Neural progenitor cell (in vitro differentiated cells): ENCODE measurements at regions not wholly inside any gene's neighbourhood (a gene's known extent, or its start where the extent isn't known, plus 50 kb on each side); places are given as distances from the start of the nearest gene placed in this dataset.

ENCODE experiments used
- DNase-seq: peaks from one replicate; pipeline ENCODE4 v3.0.0-alpha.2; 2016; ENCODE audit warnings: low spot score
- H2AFZ ChIP-seq: fragments of 200-600 bp; sonication (generic); replicated peaks from 2 replicates; pipeline ENCODE4 v1.6.1; 2016; ENCODE audit warnings: antibody characterized with exemption
- H3F3A ChIP-seq: fragments of 200-600 bp; sonication (generic); 2 replicates; pipeline ENCODE4 v1.6.1; 2016; ENCODE audit warnings: antibody characterized with exemption, low read depth
- H3K27ac ChIP-seq: fragments of 200-600 bp; sonication (generic); 2 replicates; pipeline ENCODE4 v1.5.1; 2016; ENCODE audit warnings: mild to moderate bottlenecking
- H3K27me3 ChIP-seq: fragments of 200-600 bp; sonication (generic); 2 replicates; pipeline ENCODE4 v1.6.1; 2016; ENCODE audit warnings: mild to moderate bottlenecking, moderate library complexity
- H3K36me3 ChIP-seq: fragments of 200-600 bp; sonication (generic); 2 replicates; pipeline ENCODE4 v1.5.1; 2016
- H3K4me1 ChIP-seq: fragments of 200-600 bp; sonication (generic); 2 replicates; pipeline ENCODE4 v1.6.1; 2016; ENCODE audit warnings: mixed run types
- H3K4me2 ChIP-seq: fragments of 200-600 bp; sonication (generic); 2 replicates; pipeline ENCODE4 v1.6.1; 2016
- H3K4me3 ChIP-seq: fragments of 200-600 bp; sonication (generic); 2 replicates; pipeline ENCODE4 v1.5.1; 2016
- H3K79me2 ChIP-seq: fragments of 200-600 bp; sonication (generic); 2 replicates; pipeline ENCODE4 v1.6.1; 2016; ENCODE audit warnings: low read depth
- H3K9ac ChIP-seq: fragments of 200-600 bp; sonication (generic); 2 replicates; pipeline ENCODE4 v1.6.1; 2016
- H3K9me3 ChIP-seq: fragments of 200-600 bp; sonication (generic); 2 replicates; pipeline ENCODE4 v1.5.1; 2016; ENCODE audit warnings: low read depth
- H4K20me1 ChIP-seq: fragments of 200-600 bp; sonication (generic); 2 replicates; pipeline ENCODE4 v1.6.1; 2016; ENCODE audit warnings: low read depth
- H3K27ac Mint-ChIP-seq: 3 replicates; pipeline ENCODE4 v1.8.0; 2021; ENCODE audit warnings: mixed read lengths
- H3K27me3 Mint-ChIP-seq: 2 replicates; pipeline ENCODE4 v1.8.0; 2022; ENCODE audit warnings: low read depth, mild to moderate bottlenecking, inconsistent platforms, moderate library complexity, mixed read lengths; ENCODE audit not compliant: insufficient read depth
- H3K36me3 Mint-ChIP-seq: 3 replicates; pipeline ENCODE4 v1.8.0; 2021; ENCODE audit warnings: mixed read lengths
- H3K4me1 Mint-ChIP-seq: 3 replicates; pipeline ENCODE4 v1.8.0; 2021; ENCODE audit warnings: mixed read lengths
- H3K4me3 Mint-ChIP-seq: 3 replicates; pipeline ENCODE4 v1.8.0; 2021; ENCODE audit warnings: mild to moderate bottlenecking, moderate library complexity, mixed read lengths
- H3K9me3 Mint-ChIP-seq: 3 replicates; pipeline ENCODE4 v1.8.0; 2020; ENCODE audit warnings: mixed read lengths
- CTCF ChIP-seq: fragments of 200-600 bp; sonication (generic); IDR thresholded peaks from 2 replicates; pipeline ENCODE4 v1.5.1; 2017; ENCODE audit warnings: antibody characterized with exemption, mild to moderate bottlenecking
- EZH2 ChIP-seq: fragments of 200-600 bp; sonication (generic); IDR thresholded peaks from 2 replicates; pipeline ENCODE4 v1.6.1; 2017; ENCODE audit warnings: antibody characterized with exemption, mild to moderate bottlenecking, moderate library complexity
- EZH2phosphoT487 ChIP-seq: fragments of 200-600 bp; sonication (generic); IDR thresholded peaks from 2 replicates; pipeline ENCODE4 v1.6.1; 2017; ENCODE audit warnings: antibody characterized with exemption

GRCh38 chr4:67160394-67160793 is 384.9 kb downstream of the CENPC start:
- Histone ChIP-seq H3F3A (no peaks in the 10 kb centered on the region), H3K27me3 (no peaks in the 10 kb centered on the region), H4K20me1 (no peaks in the 10 kb centered on the region), H3K36me3 (no peaks in the 10 kb centered on the region), H3K9ac (no peak overlapping the region), H3K9me3 (no peaks in the 10 kb centered on the region), H3K79me2 (no peaks in the 10 kb centered on the region), H3K4me3 (no peak overlapping the region), H2AFZ (no peak overlapping the region), H3K27ac (no peak overlapping the region), H3K4me2 (no peak overlapping the region), H3K4me1 (peaks cover 5% of the 10 kb centered on the region)
- no peaks in the 10 kb centered on the region for H3K36me3 Mint-ChIP-seq
- H3K27me3 Mint-ChIP-seq, result no peaks in the 10 kb centered on the region
- peaks cover 14% of the 10 kb centered on the region for H3K4me1 Mint-ChIP-seq
- no peak for TF ChIP-seq CTCF
- no peak for TF ChIP-seq EZH2phosphoT487
- TF ChIP-seq EZH2, result no peak
- peaks cover 5% of the 10 kb centered on the region for H3K9me3 Mint-ChIP-seq
- DNase-seq, result no peak
- H3K4me3 Mint-ChIP-seq, result no peak overlapping the region
- H3K27ac Mint-ChIP-seq, result peak overlapping the region; percentile 9

GRCh38 chr4:67158666-67159065 is 386.6 kb downstream of the CENPC start:
- Histone ChIP-seq H3K27me3 (no peaks in the 10 kb centered on the region), H3K36me3 (no peaks in the 10 kb centered on the region), H3K4me3 (no peak overlapping the region), H3K27ac (no peak overlapping the region), H2AFZ (no peak overlapping the region), H4K20me1 (no peaks in the 10 kb centered on the region), H3K9ac (no peak overlapping the region), H3F3A (no peaks in the 10 kb centered on the region), H3K4me2 (no peak overlapping the region), H3K4me1 (peaks cover 5% of the 10 kb centered on the region), H3K9me3 (no peaks in the 10 kb centered on the region), H3K79me2 (no peaks in the 10 kb centered on the region)
- no peak for DNase-seq
- H3K4me1 Mint-ChIP-seq, result peaks cover 14% of the 10 kb centered on the region
- H3K9me3 Mint-ChIP-seq, result no peaks in the 10 kb centered on the region
- H3K27me3 Mint-ChIP-seq, result no peaks in the 10 kb centered on the region
- no peak overlapping the region for H3K27ac Mint-ChIP-seq
- no peaks in the 10 kb centered on the region for H3K36me3 Mint-ChIP-seq
- TF ChIP-seq EZH2phosphoT487 (no peak), EZH2 (no peak), CTCF (no peak)
- H3K4me3 Mint-ChIP-seq, result no peak overlapping the region

GRCh38 chr4:67152976-67153375 is 392.3 kb downstream of the CENPC start:
- Histone ChIP-seq H3K4me3 (no peak overlapping the region), H3K4me2 (no peak overlapping the region), H3F3A (no peaks in the 10 kb centered on the region), H3K27ac (no peak overlapping the region), H3K4me1 (no peaks in the 10 kb centered on the region), H3K27me3 (no peaks in the 10 kb centered on the region), H3K9me3 (no peaks in the 10 kb centered on the region), H4K20me1 (no peaks in the 10 kb centered on the region), H3K9ac (no peak overlapping the region), H3K79me2 (no peaks in the 10 kb centered on the region), H3K36me3 (no peaks in the 10 kb centered on the region), H2AFZ (no peak overlapping the region)
- H3K27me3 Mint-ChIP-seq, result peaks cover 2% of the 10 kb centered on the region
- peaks cover 2% of the 10 kb centered on the region for H3K4me1 Mint-ChIP-seq
- H3K4me3 Mint-ChIP-seq, result no peak overlapping the region
- no peak for DNase-seq
- no peaks in the 10 kb centered on the region for H3K9me3 Mint-ChIP-seq
- H3K36me3 Mint-ChIP-seq, result no peaks in the 10 kb centered on the region
- TF ChIP-seq EZH2 (no peak), CTCF (no peak), EZH2phosphoT487 (no peak)
- H3K27ac Mint-ChIP-seq, result no peak overlapping the region
